ENCODE measurements at regions not wholly inside any gene's neighbourhood (a gene's known extent, or its start where the extent isn't known, plus 50 kb on each side); places are given as distances from the start of the nearest gene placed in this dataset.

GRCh38 chr20:6657111-6657510, 110.4 kb upstream of the BMP2 start:
- Histone ChIP-seq H3K4me2 (ENCODE audit: insufficient read depth, insufficient read length, low read length) (no peak overlapping the region), H2BK120ac (ENCODE audit: low read depth, low read length, poor library complexity, severe bottlenecking) (no peak overlapping the region), H4K8ac (replicated peaks; ENCODE audit: insufficient read length, low read depth, low read length) (no peak overlapping the region), H4K5ac (ENCODE audit: insufficient read length, low read depth, low read length) (no peak overlapping the region), H3T11ph (ENCODE audit: low read length) (no peak overlapping the region), H3K27me3 (ENCODE audit: insufficient read depth, low read length) (no peaks in the 10 kb centered on the region), H4K20me1 (ENCODE audit: control insufficient read depth, insufficient read depth, insufficient read length) (no peaks in the 10 kb centered on the region), H2AK5ac (ENCODE audit: insufficient read length, low read length) (no peak overlapping the region), H2AFZ (ENCODE audit: low read length) (no peak overlapping the region), H2BK20ac (ENCODE audit: low read depth, low read length, poor library complexity, severe bottlenecking) (no peak overlapping the region), H3K27ac (ENCODE audit: insufficient read length, low read depth, low read length) (no peak overlapping the region), H3K23ac (ENCODE audit: insufficient read length, low read depth, low read length) (no peak overlapping the region), H3K9me3 (ENCODE audit: control insufficient read depth, low read depth, low read length) (no peaks in the 10 kb centered on the region), H2BK5ac (ENCODE audit: insufficient read length, low read length) (no peak overlapping the region), H3K18ac (ENCODE audit: insufficient read length, low read depth, low read length) (no peak overlapping the region), H3K79me1 (ENCODE audit: insufficient read depth, low read depth, low read length, poor library complexity, severe bottlenecking) (no peaks in the 10 kb centered on the region), H3K56ac (ENCODE audit: insufficient read length, low read depth, low read length) (no peak overlapping the region), H3K4me1 (ENCODE audit: insufficient read depth, low read length) (no peaks in the 10 kb centered on the region), H3K14ac (ENCODE audit: insufficient read depth, low read length) (no peak overlapping the region), H3K4ac (ENCODE audit: low read depth, low read length) (no peak overlapping the region), H4K91ac (ENCODE audit: insufficient read length, low read depth, low read length) (no peak overlapping the region), H3K9ac (ENCODE audit: extremely low read depth, insufficient read length, low read length) (no peak overlapping the region), H2BK15ac (ENCODE audit: low read depth, low read length) (no peak overlapping the region), H3K79me2 (ENCODE audit: insufficient read depth, low read length) (no peaks in the 10 kb centered on the region), H2BK12ac (ENCODE audit: insufficient read length, low read depth, low read length) (no peak overlapping the region), H3K23me2 (ENCODE audit: insufficient read length, low read depth, low read length, poor library complexity, severe bottlenecking) (no peaks in the 10 kb centered on the region)
- peaks cover 0 to 3% of the 10 kb centered on the region in 2 experiments; a peak in 1 of 5 replicates for H3K9me3 Mint-ChIP-seq
- TF ChIP-seq CTCF (conservative IDR thresholded peaks at IDR 0.05): no peak
- H3K36me3 Mint-ChIP-seq (ENCODE audit: insufficient read depth in 1 of 3, low read depth in 3 of 3): no peaks in the 10 kb centered on the region; a peak in 1 of 7 replicates
- no peak overlapping the region for H3K4me3 Mint-ChIP-seq
- DNase-seq: no peak
- no CpG with 5 or more reads among the region's 5 CpGs for WGBS (ENCODE audit: extremely low coverage, insufficient read length, low lambda C conversion rate)
- H3K27me3 Mint-ChIP-seq (ENCODE audit: low read depth): no peaks in the 10 kb centered on the region; the same call in 1 of the 2 replicates
- no peak overlapping the region for H3K27ac Mint-ChIP-seq
- peaks cover 0 to 3% of the 10 kb centered on the region in 2 experiments; a peak in 1 of 4 replicates for H3K4me1 Mint-ChIP-seq

Measured in H9 (cell line).